ENCODE measurements at regions not wholly inside any gene's neighbourhood (a gene's known extent, or its start where the extent isn't known, plus 50 kb on each side); places are given as distances from the start of the nearest gene placed in this dataset.

DNA sequence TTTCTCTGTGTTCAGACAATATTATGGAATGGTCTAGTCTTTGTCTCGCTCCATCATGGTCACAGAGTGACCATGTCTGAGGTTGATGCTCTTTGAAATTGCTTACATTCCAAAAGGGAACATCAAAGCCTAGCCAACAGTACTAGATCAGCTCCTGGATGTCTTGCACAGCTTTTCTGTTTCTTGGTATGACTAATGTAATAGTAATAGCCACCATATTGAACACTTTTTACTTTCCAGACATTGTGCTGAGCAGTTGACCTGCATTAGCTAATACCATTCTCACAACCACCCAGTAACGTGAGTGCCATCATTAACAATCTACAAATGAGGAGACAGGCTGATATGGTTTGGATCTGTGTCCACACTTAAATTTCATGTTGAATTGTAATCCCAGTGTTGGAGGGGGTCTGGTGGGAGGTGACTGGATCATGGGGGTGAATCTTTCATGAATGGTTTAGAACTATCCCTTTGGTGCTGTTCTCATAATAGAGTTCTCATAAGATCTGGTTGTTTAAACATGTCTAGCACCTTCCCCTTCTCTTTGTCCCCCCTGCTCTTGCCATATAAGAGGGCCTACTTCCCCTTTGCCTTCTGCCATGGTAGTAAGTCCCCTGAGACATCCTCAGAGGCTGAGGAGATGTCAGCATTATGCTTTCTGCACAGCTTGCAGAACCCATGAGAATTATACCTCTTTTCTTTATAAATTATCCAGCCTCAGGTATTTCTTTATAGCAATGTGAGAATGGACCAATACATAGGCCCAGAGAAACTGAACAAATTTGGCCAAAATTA lies 577.5 kb upstream of the CLINT1 start:
- in situ Hi-C loops (cut with HindIII; ENCODE audit: low pct_ligation_motif_present, low pct_unique_long_range_greater_than_20kb, low sequenced_read_pairs), result no loop called here
- DNase-seq, result no peak

- in situ Hi-C loops (cut with HindIII; ENCODE audit: low pct_ligation_motif_present, low pct_unique_long_range_greater_than_20kb, low sequenced_read_pairs), result no loop called here
- DNase-seq, result no peak
These were observed 576.2 kb upstream of the CLINT1 start for GRCh38 chr5:158435161-158435616.

GRCh38 chr5:158434749-158435148 lies 575.8 kb upstream of the CLINT1 start:
- in situ Hi-C loops (cut with HindIII; ENCODE audit: low pct_ligation_motif_present, low pct_unique_long_range_greater_than_20kb, low sequenced_read_pairs), result no loop called here
- no peak for DNase-seq

GRCh38 chr5:158433634-158434033 lies 574.7 kb upstream of the CLINT1 start:
- in situ Hi-C loops (cut with HindIII; ENCODE audit: low pct_ligation_motif_present, low pct_unique_long_range_greater_than_20kb, low sequenced_read_pairs), result no loop called here
- DNase-seq, result no peak

DNA sequence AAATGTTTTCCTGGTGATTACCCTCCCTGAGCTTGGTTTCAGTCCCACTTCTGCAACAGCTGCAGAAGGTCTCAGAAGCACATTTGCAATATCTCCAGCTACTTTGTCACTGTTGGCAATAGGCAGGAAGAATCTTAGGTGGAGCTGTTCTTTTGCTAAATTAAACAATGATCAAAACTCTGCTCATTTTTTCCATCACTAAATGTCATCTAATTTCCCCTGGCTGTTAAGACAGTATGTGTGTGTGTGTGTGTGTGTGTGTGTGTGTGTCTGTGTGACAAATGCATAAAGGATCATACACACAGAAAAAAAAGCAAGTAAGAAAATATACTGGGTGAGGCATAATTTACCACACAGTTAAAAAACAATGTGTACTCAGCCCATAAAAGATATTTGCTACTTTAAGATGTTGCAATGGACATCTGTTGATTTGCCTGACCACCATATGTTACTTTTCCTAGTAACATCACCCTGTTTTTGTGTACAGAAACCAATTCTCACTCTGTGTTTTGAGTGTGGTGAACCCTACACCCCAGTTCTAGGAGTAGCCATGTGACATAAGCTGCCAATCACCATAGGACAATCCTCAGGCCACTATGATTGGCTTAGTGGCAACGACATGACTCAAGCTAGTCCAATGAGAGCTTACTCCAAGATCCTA lies 572.6 kb upstream of the CLINT1 start:
- DNase-seq, result no peak
- in situ Hi-C loops (cut with HindIII; ENCODE audit: low pct_ligation_motif_present, low pct_unique_long_range_greater_than_20kb, low sequenced_read_pairs), result no loop called here

- DNase-seq, result no peak
- in situ Hi-C loops (cut with HindIII; ENCODE audit: low pct_ligation_motif_present, low pct_unique_long_range_greater_than_20kb, low sequenced_read_pairs), result no loop called here
These were observed 571.8 kb upstream of the CLINT1 start for GRCh38 chr5:158430798-158431167.

- in situ Hi-C loops (cut with HindIII; ENCODE audit: low pct_ligation_motif_present, low pct_unique_long_range_greater_than_20kb, low sequenced_read_pairs), result no loop called here
These were observed 571.3 kb upstream of the CLINT1 start for GRCh38 chr5:158430166-158430797.

DNA sequence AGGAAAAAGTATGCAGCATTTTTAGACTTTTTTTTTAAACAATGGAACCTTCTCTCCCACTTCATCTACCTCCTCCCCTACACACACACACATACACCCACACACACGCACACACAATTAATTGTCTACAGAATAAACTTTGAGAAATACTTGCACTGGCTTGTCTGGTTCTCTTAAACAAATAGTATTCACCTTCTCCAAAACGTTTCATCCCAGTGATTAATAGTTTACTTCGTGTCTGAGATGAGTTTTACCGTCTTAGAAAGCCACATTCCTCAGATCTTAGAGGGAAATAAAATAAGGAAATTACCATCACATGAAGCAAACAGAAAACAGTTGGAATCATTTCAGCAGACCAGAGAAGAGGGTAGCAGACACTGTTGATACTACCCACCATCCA lies 570.6 kb upstream of the CLINT1 start:
- no peak for DNase-seq
- in situ Hi-C loops (cut with HindIII; ENCODE audit: low pct_ligation_motif_present, low pct_unique_long_range_greater_than_20kb, low sequenced_read_pairs), result no loop called here

More at GRCh38 chr5:158430166-158430797, 571.3 kb upstream of the CLINT1 start:
- DNase-seq, result no peak

DNA sequence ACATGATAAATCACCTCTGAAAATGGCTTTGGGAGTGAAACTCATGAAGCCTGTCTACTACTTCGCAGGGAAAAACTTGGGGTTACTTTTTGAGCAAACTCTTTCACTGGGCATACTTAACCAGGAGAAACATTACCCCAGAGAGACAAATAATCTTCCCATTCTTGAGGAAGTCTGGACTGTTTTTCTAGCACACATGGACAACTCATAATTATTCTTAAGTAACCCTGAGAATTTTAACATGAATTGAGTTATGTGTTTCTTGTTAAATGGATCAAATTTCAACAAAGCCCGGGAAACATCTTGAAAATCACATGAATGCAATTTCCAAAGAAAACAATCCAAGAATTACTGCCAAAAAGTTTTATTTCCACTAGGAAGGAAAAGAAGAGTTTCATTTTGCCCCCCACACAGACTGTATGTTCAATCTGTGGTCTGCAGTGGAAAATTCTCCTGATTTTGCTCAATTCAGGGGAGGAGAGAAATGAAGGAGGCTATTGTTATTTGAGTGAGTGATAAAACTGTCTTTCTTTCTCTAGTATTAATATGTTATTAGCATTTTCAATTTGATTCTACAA lies 564.8 kb upstream of the CLINT1 start:
- DNase-seq, result no peak
- in situ Hi-C loops (cut with HindIII; ENCODE audit: low pct_ligation_motif_present, low pct_unique_long_range_greater_than_20kb, low sequenced_read_pairs), result no loop called here

DNA sequence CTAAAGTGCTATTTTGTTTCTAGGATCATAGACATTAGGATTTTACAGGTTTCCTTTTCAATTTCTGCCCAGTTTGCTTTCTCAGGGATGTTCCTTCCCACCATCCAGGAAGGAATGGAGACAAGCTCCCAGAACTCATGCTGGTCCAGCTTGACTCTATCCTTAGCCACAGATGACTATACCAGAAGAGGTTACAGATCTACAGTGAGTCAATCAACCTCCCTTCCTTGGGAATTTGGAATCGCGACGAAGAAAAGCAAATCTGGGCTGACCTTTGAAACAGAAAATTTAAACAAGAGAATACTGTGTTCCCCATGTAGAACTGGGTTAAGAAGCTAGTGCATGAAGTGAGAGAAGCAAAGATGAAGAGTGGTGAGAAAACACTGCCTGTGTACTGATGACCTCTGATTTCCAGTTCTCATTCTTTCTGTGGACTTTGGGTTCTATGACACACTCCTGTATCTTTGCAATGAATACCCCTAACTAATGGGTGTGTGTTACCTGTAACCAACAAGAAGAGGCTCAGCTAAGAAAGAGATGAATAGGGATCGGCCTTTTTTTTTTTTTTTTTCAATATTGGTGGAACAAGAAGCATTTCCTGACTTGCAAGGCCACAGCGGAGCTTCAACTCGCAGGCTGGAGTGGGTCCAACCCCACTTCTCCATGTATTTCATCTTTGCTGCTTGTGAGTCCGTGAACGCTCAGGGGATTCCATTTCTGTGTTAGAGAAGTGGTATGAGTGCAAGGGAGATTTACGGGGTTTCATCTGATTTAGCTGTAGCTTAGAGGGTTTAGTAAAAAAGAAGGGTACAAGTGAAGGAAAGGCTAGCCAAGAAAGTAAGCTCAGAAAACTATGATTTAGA lies 563.9 kb upstream of the CLINT1 start:
- in situ Hi-C loops (cut with HindIII; ENCODE audit: low pct_ligation_motif_present, low pct_unique_long_range_greater_than_20kb, low sequenced_read_pairs), result no loop called here
- DNase-seq, result no peak

GRCh38 chr5:158421319-158421718 lies 562.4 kb upstream of the CLINT1 start:
- in situ Hi-C loops (cut with HindIII; ENCODE audit: low pct_ligation_motif_present, low pct_unique_long_range_greater_than_20kb, low sequenced_read_pairs), result no loop called here
- DNase-seq, result no peak

DNA sequence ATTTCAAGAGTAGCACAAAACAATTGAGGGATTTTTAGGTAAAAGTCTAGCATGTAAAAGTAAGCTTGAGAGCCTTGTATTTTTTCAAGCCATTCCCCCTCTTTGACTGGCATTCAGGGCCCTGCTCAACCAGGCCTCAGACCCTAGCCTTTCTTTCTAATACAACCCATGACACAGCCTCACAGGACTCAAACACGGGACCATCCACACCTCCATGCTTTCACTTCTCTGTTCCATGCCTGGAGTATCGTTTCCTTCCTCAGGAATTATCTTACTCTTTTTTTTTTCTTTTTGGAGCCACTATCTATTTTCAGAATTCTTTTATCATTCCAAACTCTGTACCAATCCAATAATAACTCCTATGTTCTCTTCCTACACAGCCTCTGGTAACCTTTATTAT lies 560.2 kb upstream of the CLINT1 start:
- no peak for DNase-seq
- in situ Hi-C loops (cut with HindIII; ENCODE audit: low pct_ligation_motif_present, low pct_unique_long_range_greater_than_20kb, low sequenced_read_pairs), result no loop called here

GRCh38 chr5:158414780-158415179 lies 555.8 kb upstream of the CLINT1 start:
- in situ Hi-C loops (cut with HindIII; ENCODE audit: low pct_ligation_motif_present, low pct_unique_long_range_greater_than_20kb, low sequenced_read_pairs), result no loop called here
- DNase-seq, result no peak

- DNase-seq, result no peak
- in situ Hi-C loops (cut with HindIII; ENCODE audit: low pct_ligation_motif_present, low pct_unique_long_range_greater_than_20kb, low sequenced_read_pairs), result no loop called here
These were observed 555.4 kb upstream of the CLINT1 start for GRCh38 chr5:158414333-158414762.

DNA sequence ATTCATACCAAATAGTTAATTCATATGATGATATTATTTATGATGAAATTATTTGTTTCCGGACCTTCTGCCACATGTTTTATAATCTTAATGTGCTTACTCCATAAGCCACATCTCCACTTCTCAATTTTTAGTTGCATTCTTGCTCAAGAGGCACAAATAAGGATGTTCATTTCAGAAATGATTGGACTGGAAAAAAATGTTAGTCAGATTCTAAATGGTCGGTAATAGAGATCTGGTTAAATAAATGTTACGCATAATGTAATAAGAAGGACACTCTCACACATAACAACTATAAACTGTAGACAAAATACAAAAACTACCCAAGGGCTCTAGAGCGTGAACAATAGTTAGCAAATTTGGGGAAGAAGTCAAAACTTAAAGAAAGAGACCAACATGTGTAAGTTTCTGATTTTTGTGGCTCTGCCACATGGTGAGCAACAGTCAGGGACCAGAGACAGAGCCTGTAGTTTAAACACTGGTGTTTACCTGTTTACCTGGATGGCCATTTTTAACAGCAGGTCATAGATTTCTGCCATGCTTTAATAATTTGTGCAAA lies 554.3 kb upstream of the CLINT1 start:
- in situ Hi-C loops (cut with HindIII; ENCODE audit: low pct_ligation_motif_present, low pct_unique_long_range_greater_than_20kb, low sequenced_read_pairs), result no loop called here
- no peak for DNase-seq

DNA sequence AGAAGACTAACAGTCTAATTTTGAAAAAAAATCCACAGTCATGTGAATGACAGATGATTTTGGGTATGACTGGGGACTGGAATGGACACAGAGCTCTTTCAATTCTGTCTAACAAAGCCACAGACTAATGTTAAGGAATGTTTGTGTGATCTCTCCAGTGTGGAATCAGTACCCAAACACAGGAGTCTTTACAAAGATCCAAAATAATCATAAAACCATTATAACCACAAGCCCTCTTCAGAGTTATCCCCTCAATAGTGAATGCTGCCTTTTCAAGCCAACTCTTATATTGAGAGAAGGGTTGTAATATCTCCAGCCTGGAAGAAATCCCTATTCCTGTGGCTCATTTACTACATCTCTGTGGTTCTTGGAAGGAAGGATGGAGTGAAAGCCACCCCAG lies 552.0 kb upstream of the CLINT1 start:
- in situ Hi-C loops (cut with HindIII; ENCODE audit: low pct_ligation_motif_present, low pct_unique_long_range_greater_than_20kb, low sequenced_read_pairs), result no loop called here
- DNase-seq, result no peak

DNA sequence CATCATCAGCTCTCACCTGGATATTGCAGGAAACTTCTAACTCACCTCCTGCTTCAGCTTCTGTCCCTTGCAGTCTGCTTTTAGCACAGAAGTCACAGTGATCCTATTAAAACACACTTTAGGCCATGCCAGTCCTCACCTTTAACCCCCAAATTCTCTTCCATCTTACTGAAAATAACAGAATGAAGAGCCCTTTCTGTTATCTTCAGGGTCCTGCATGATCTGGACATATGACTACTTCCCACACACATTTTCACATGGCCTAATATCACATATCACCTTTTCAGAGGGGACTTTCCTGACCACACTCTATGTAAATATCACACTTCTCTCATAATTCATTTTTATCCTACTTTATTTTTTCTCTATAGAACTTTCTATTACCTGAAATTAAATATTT lies 550.6 kb upstream of the CLINT1 start:
- DNase-seq, result no peak
- in situ Hi-C loops (cut with HindIII; ENCODE audit: low pct_ligation_motif_present, low pct_unique_long_range_greater_than_20kb, low sequenced_read_pairs), result no loop called here

DNA sequence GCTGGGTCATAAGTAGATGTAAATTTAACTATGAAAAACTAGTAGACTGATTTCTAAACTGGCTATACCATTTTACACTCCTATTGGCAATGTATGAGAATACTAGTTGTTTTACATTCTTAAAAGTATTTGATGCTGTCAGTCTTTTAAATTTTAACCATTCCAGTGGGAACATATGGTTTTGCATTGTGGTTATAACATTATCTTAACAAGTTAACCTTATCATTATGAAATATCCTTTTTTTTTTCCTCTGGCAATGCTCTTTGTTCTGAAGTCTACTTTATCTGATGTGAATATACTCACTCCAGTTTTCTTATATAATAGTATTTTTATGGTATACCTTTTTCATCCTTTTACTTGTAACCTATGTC lies 548.9 kb upstream of the CLINT1 start:
- no peak for DNase-seq
- in situ Hi-C loops (cut with HindIII; ENCODE audit: low pct_ligation_motif_present, low pct_unique_long_range_greater_than_20kb, low sequenced_read_pairs), result no loop called here

Data from ACHN (cell line).